ENCODE measurements at regions not wholly inside any gene's neighbourhood (a gene's known extent, or its start where the extent isn't known, plus 50 kb on each side); places are given as distances from the start of the nearest gene placed in this dataset.
"Not testable (repeated sequence)": the region's sequence is repeated elsewhere in the genome, so short reads cannot be mapped to it uniquely, and the experiment has no call there.

DNA sequence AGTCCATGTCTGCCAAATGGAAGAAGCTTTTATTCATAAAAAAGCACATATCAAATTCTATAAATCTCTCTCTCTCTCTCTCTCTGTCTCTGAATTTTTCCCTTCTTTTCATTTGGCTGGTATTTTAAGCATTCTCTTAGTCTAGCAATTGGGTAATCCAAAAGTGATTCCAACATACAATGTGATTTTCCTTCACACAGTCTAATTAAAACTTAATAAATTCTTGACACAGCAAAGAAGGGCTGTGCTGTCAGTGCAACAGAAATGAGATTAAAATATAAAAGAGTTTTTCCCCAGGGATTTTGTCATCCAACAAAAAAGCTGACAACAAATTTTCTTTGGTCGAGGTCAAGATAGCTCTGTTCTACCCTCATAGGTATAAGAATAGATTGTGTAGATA is 216.9 kb downstream of the CENPC start:
- no peak for DNase-seq

DNA sequence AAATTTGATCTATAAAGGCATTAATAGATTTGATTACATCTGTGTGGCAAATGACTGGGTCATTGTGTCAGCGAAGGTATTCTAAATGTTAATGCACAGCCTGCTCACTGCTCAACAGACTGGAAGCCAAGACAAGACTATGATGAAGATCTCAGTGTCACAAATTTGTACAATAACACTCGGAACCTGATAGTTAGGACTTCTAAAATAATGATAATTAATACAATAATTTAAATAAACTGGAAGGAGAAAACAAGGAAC is 217.4 kb downstream of the CENPC start:
- DNase-seq: no peak

DNA sequence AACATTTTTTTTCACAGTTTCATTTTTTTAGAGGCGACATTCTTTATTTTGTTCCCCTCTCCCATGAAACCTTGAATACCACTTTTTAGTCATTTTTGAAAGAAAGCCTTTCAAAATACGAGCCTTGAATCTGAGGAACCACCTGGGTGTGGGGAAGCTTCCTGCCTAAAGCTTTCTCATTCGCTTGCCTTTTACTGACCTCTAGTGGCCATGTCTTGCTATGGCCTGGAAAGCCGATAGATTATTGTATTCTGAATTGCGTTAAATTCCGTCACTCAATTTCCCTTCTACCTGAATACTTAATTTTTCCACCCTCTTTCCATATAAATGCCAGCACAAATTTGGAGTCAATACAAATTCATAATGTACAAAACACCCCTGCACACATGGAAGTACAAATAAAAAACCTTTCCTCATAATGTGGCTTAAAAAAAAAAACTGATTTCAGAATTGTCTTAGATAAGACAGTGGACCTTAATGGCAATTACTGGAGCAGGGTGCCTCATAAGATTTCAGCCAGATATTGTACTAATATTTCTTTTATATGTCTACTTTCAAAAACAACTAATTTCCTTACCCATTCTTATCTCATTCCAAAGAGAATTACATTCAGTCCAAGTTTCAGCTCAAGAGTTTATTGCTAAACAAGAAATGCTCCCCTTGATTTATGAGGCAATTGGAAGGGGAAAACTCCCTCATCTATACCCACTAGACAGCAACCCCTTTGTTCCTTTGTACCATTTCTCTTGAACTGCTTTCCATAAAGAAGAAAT is 217.9 kb downstream of the CENPC start:
- peak; percentile 62 for DNase-seq

DNA sequence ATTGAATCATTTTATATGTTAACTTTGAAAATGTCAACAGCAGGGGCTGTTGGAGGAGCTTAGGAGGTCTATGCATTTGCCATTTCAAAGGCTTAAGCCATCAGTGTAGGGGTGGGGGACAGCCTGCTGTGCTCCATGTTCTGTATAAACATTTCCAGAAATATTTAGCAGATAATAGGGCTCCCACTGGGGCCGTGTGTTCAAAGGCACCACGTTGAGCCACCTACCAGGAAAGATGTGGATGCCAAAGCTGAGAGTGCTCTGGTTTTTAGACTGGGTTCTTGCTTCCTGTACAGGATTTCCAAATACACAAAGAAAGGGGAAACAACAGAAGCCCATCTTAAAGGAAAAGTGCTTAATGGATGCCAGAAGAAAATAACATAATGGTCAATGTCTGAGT is 219.5 kb downstream of the CENPC start:
- no peak for DNase-seq

DNA sequence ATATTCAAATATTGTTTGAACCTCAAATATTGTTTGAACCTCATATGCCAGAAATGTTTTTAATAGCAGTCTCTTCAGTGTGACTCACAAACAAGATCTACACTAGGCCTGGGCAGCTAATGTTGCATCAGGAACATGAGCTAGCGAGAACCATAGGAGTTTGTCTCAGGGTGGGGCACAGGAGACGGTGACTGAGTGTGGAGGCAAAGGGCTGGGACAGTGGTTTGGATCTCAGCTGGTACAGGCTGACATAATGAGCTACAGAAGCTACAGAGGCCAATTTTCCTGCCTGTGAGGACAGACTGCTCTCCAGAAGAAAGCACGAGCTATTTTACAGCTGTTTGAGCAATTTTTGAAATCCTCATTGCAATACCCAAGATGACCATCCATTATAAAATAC is 224.7 kb downstream of the CENPC start:
- DNase-seq: no peak

DNA sequence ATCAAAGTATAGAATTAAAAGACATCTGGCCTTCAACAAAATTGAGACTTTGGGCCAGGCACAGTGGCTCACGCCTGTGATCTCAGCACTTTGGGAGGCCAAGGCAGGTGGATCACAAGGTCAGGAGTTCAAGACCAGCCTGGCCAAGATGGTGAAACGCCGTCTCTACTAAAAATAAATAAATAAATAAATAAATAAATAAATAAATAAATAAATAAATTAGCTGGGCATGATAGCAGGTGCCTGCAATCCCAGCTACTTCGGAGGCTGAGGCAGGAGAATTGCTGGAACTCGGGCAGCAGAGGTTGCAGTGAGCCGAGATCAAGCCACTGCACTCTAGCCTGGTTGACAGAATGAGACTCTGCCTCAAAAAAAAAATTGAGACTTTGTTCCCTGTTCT is 225.7 kb downstream of the CENPC start:
- DNase-seq: not testable (repeated sequence)

DNA sequence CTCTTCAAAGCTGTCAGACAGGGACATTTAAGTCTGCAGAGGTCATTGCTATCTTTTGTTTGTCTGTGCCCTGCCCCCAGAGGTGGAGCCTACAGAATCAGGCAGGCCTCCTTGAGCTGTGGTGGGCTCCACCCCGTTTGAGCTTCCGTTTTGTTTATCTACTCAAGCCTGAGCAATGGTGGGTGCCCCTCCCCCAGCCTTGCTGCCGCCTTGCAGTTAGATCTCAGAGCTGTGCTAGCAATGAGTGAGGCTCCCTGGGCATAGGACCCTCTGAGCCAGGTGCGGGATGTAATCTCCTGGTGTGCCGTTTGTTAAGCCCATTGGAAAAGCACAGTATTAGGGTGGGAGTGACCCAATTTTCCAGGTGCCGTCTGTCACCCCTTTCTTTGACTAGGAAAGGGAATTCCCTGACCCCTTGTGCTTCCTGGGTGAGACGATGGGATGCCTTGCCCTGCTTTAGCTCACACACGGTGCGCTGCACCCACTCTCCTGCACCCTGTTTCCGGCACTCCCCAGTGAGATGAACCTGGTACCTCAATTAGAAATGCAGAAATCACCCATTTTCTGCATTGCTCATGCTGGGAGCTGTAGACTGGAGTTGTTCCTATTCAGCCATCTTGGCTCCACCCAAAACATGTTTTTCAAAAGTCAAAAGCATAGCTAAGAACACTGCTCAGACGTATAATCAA is 244.7 kb downstream of the CENPC start:
- DNase-seq: not testable (repeated sequence)

DNA sequence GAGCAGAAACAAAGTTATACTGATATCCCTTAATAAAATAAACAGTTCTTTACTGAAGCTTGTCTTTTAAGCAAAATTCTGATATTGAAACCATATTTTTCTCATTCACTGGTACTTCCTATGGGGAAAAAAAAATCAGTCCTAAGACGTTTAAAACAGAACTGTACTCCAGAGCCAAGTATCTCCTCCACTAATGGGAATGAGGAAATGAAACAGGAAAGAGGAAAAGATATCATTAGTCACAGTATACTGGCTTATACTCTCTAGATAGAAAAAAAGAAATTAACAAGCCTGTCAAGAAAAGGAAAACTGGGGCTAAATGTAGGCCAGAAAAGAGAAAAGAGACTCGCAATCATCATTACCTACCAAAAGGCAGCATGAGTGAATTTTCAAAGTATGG is 252.7 kb downstream of the CENPC start:
- DNase-seq: no peak

DNA sequence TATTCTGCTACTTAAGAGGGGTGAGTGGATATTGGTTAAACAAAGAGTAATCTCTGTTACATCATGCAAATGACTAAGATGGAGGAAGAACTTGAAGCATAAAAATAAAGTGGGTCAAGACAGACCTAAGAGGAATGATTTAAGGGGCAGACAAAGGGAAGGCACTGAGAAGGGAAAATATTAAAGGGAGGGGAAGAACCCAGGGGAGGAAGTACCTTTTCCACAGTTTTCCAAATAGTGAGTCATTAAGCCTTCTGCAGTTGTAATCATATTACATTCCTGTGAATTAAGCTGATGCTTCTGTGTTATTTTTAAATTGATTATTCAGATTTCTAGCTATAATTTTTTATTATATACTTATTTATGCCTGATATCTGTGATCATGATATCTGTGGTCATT is 253.3 kb downstream of the CENPC start:
- DNase-seq: no peak

DNA sequence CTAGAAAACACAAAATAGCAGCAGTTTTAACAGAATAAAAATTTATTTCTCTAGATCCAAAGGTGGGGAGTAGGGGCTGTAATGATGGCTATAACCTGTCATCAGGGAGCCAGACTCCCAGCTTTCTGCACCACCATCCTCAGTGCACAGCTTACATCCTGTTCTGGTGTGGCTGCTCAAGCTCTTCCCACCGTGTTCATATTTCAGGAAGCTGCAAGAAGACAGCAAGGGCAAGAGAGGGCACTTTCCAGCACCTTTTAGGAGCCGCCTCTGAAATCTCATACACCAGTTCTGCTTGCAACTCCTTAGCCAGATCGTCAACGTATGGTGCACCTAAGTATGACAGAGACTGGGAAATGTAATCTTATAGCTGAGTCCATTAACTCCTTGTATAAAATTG is 253.7 kb downstream of the CENPC start:
- no peak for DNase-seq

DNA sequence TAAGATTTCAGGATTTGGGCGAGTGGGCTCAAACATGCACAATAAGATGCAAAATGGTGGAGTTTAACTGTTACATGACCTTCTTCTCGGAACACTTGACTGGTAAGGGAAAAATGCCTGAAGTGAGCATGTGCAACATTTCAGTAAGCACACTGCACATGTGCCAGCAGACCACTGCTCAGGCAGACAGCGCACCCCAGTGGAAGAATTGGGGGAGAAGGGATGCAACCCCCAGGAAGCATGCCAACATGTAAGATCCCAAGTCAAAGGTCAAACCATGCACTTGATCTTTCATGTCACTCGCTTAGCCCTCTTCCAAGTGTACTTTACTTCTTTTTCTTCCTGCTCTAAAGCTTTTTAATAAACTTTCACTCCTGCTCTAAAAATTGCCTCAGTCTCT is 256.3 kb downstream of the CENPC start:
- peak; percentile 29 for DNase-seq

DNA sequence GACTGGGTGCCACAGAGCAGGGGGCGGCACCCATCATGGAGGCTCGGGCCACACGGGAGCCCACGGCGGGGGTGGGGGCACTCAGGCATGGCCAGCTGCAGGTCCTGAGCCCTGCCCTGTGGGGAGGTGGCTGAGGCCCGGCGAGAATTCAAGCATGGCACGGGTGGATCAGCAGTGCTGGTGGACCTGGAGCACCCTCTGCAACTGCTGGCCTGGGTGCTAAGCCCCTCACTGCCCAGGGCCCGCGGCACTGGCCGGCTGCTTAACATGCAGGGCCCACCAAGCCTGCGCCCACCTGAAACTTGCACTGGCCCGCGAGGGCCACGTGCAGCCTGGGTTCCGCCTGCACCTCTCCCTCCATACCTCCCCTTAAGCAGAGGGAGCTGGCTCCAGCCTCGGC is 258.6 kb downstream of the CENPC start:
- DNase-seq: no peak

DNA sequence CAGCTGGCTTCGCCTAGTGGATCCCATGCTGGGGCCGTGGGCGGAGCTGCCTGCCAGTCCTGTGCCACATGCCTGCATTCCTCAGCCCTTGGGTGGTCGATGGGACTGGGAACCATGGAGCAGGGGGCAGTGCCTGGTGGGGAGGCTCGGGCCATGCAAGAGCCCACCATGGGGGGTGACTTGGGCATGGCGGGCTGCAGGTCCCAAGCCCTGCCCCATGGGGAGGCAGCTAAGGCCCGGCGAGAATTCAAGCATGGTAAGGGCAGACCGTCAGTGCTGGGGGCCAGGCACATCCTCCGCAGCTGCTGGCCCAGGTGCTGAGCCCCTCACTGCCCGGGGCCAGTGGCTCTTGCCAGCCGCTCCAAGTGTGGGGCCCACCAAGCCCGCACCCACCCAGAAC is 262.6 kb downstream of the CENPC start:
- DNase-seq: no peak

DNA sequence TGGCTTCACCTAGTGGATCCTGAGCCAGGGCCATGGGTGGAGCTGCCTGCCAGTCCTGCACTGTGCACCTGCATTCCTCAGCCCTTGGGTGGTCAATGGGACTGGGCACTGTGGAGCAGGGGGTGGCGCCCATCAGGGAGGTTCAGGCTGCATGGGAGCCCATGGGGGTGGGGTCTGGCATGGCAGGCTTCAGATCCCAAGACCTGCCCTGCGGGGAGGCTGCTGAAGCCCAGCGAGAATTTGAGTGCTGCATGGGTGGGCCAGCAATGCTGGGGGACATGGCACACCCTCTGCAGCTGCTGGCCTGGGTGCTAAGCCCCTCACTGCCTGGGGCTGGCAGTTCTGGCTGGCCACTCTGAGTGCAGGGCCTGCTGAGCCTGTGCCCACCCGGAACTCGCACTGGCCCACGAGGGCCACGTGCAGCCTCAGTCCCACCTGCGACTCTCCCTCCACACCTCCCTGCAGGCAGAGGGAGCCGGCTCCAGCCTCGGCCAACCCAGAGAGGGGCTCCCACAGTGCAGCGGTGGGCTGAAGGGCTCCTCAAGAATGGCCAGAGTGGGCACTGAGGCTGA is 270.0 kb downstream of the CENPC start:
- DNase-seq: no peak

DNA sequence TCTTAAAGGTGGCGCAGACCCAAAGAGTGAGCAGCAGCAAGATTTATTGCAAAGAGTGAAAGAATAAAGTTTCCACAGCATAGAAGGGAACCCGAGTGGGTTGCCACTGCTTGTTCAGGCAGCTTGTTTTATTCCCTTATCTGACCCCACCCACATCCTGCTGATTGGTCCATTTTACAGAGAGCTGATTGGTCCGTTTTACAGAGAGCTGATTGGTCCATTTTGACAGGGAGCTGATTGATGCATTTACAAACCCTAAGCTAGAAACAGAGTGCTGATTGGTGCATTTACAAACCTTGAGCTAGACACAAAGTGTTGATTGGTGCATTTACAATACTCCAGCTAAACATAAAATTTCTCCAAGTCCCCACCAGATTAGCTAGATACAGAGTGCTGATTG is 270.6 kb downstream of the CENPC start:
- DNase-seq: not testable (repeated sequence)

DNA sequence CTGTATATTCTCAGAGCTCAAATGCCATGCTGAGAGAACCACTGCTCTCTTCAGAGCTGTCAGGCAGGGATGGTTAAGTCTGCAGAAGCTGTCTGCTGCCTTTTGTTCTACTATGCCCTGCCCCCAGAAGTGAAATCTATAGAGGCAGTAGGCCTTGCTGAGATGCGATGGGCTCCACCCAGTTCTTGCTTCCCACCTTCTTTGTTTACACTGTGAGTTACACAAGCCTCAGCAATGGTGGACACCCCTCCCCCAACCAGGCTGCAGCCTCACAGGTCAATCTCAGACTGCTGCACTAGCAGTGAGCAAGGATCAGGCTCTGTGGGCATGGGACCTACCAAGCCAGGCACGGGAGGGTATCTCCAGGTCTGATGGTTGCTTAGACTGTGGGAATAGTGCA is 271.6 kb downstream of the CENPC start:
- DNase-seq: no peak

DNA sequence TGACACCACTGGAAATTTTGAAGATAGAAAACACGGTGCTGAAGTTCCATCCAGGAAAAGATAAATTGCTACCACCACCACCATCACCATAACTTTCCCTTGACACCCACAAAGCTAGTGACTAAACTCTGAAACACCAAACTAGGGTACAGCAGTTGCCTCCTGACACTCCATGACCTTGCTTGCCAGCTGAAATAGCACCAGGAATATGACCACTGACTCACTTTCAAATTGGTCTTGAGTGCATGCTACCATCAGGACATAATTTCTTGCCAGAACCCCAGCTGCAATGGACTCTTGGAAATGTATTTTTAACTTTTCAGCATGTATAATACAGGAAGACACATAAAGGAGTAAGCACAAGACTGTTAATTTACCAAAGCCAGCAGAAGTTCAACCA is 283.3 kb downstream of the CENPC start:
- no peak for DNase-seq

DNA sequence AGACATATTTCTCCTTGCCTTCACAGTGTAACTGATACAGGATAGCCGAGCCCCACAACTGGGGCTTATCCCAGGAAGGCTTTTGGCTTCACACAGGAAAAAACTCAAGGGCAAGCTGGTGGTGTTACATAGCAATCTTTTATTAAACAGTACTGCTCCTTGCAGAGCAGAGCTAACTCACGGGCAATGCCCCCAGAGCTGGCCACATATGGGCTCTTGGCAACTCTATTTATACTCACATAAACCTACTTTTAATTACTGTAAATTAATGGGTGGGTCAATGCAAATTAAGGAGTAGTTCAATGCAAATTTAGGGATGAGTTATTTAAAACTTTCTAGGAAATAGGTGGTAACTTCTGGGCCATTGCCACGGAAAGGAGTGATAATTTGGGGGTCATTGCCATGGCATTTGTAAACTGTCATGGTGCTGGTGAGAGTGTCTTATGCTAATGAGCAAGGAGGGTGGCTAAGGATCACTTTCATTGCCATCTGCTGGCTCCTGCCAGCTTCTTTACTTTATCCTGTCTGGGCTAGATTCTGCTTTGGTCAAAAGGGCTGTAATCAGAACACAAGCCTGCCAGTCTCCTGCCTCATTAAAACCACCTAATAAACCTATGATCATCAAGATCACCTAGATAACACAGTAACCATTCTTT is 288.8 kb downstream of the CENPC start:
- DNase-seq: no peak

DNA sequence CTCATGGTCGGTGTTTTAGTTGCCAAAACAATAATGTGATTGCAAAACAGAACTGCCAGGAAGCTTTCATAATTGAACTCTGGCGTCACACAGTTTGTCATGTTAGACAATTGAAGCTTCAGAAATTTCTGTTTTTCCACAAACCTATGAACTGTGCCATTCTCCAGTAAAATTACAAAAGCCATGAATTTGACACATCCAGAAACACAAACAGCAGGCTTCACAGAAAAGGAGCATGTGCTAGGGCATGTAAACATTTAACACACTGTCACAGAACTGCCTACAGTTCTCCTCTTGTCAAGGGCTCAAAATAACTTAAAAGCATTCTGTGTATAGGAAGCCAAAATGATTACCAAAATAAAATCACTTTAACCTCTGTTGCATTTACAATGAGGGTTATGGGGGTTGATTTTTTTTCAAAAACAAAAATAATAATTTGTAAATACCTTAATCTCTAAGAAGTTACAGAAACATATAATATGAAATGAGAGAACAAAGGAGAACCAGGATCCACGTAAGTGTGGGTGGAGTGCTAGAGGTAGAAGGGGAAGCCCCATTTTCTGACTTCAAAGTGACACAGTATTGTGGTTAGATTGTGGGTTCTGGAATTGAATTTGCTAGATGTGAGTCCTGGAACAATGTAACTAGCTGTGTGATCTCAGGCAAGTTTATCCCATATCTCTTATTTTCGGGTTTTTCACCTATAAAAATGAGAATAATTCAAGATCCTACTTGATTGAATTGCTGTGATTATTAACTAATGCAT is 295.0 kb downstream of the CENPC start:
- DNase-seq: peak; percentile 1

DNA sequence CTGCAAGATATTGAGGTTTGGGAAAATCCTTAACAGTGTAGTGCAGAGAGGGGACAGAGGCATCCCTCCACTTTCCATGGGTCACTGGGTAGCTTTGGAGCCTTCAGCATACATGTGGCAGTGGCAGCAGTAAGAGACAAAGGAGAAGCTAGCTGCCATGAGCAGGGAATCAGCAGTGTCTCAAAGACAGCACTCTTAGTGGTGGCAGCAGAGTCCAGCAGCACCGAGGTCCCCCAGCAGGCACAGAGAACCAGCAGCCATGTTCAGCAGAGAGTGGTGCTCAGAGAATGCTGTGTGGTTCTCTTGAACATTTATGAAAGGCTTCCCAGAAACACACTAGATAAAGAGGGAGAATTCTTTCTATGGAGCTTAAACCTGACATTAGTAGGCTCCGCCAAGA is 308.5 kb downstream of the CENPC start:
- DNase-seq: no peak

DNA sequence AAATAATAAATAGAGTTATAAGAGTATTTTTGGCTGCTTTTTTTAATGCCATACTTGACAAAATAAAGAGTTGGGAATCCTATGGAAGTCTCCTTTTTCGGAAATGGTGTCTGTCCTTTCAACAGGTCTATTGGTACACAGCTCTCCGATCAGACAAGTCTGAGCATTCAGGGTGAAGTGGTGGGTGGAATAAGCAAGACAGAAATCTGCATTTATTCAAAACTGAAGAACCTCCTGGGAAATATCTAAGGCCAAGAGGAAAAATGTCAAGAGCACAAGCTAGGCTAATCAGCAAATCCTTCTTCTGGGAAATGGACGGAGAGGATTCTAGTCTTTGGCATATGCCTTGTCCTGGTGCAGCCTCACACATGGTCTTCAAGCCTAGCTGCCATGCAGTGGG is 309.0 kb downstream of the CENPC start:
- no peak for DNase-seq

DNA sequence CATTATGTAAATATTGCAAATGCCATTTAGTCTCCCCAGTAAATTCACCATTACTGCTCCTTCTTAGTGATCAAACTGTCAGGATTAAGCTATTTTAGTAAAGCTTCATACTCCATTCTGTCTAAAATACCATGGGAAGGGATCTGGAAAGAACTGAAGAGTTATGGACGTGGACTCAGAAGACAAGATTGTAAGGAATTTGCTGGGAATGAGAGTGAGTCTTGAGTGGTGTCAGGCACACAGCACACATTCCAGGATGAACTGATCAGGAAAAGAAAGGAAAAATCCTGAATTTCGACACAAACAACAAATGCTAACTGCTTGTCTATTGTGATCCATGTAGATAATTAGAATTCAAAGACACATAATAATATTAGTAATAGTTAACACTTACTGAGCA is 311.0 kb downstream of the CENPC start:
- no peak for DNase-seq

DNA sequence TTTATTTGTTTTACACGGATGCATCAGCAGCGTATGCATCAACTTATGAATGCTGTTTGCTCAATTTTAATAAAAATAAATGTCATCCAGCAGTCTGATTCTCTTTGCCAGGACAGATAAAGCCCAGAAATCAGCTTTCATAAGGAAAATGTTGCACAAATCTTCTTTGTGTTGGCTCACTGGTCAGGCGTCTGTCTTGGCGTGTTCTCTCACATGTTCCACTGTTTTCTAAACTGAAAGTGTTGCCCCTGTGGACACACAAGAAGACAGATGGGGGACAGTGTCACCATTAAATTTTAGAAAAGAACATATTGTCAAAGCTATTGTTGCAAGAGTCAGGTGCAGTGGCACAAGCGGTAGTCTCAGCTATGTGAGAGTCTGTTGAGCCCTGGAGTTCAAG is 316.2 kb downstream of the CENPC start:
- no peak for DNase-seq

Data from activated CD4-positive, alpha-beta T cell treated with anti-CD3 and anti-CD28 coated beads, Interleukin-2, amount 50 U/mL, for 16 hours (primary cell).